ENCODE measurements at regions not wholly inside any gene's neighbourhood (a gene's known extent, or its start where the extent isn't known, plus 50 kb on each side); places are given as distances from the start of the nearest gene placed in this dataset.

GRCh38 chr20:4086771-4087687 lies 61.6 kb upstream of the SMOX start:
- no peak for TF ChIP-seq CTCF (IDR thresholded peaks at IDR 0.05; ENCODE audit: low read depth, low read length)
- no peak for DNase-seq (ENCODE audit: extremely low read depth, low read depth)

- no peak for TF ChIP-seq CTCF (IDR thresholded peaks at IDR 0.05; ENCODE audit: low read depth, low read length)
These were observed 63.9 kb upstream of the SMOX start for GRCh38 chr20:4084721-4085120.

GRCh38 chr20:4084096-4084495 lies 64.5 kb upstream of the SMOX start:
- DNase-seq (ENCODE audit: extremely low read depth, low read depth): no peak
- TF ChIP-seq CTCF (IDR thresholded peaks at IDR 0.05; ENCODE audit: low read depth, low read length): no peak

More at GRCh38 chr20:4084721-4085120, 63.9 kb upstream of the SMOX start:
- DNase-seq (ENCODE audit: extremely low read depth, low read depth): no peak

- no peak for TF ChIP-seq CTCF (IDR thresholded peaks at IDR 0.05; ENCODE audit: low read depth, low read length)
- DNase-seq (ENCODE audit: extremely low read depth, low read depth): no peak
These were observed 65.3 kb upstream of the SMOX start for GRCh38 chr20:4083098-4083865.

- no peak for TF ChIP-seq CTCF (IDR thresholded peaks at IDR 0.05; ENCODE audit: low read depth, low read length)
- DNase-seq (ENCODE audit: extremely low read depth, low read depth): no peak
These were observed 66.1 kb upstream of the SMOX start for GRCh38 chr20:4082406-4083097.

GRCh38 chr20:4081421-4081820 lies 66.1 kb upstream of the RNF24 start:
- TF ChIP-seq CTCF (IDR thresholded peaks at IDR 0.05; ENCODE audit: low read depth, low read length): no peak

More at GRCh38 chr20:4081421-4081820, 66.1 kb upstream of the RNF24 start:
- DNase-seq (ENCODE audit: extremely low read depth, low read depth): no peak

Data from AG09319 (cell line).